NCI-H226 (cell line): ENCODE measurements at regions not wholly inside any gene's neighbourhood (a gene's known extent, or its start where the extent isn't known, plus 50 kb on each side); places are given as distances from the start of the nearest gene placed in this dataset.
"Not testable (repeated sequence)": the region's sequence is repeated elsewhere in the genome, so short reads cannot be mapped to it uniquely, and the experiment has no call there.

ENCODE experiments used
- DNase-seq: peaks from one replicate; pipeline ENCODE4 v3.0.0-alpha.2; 2015

DNA sequence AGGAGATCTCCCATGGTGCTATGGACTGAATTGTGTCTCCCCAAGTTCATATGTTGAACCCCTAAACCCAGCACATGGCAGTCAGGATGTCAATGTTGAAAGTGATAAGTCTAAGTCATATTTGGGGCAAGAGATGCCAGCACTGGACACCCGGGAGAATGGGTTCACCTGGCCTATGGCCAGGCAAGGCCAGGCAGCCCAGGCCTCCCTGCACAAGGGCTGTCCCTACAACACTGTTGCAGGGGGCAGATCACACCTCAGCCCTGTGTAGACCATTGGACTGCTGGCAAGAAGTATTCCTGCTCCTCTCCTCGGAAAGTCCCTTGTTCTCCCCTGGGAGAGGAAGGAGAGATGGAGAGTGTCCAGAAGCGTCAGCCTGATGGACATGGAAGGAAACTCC is 240.5 kb downstream of the GADD45G start:
- no peak for DNase-seq

DNA sequence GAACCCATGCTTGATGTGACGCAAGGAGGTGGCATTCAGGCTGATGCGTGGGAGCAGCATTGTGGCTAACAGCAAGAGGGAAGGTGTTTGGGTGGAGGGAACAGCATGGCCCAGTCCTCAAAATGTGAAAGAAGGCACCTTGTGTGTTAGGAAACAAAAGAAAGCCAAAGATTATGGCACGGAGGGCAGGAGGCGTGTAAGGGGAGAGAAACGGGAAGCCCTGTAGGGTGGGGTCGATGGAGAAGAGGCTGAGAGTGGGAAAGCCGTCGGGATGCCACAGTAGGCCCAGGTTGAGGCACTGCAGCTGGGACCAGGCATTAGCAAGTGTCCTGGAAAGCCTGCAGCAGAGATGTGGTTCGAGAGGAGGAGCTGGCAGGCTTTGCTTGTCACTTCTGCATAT is 241.1 kb downstream of the GADD45G start:
- no peak for DNase-seq

DNA sequence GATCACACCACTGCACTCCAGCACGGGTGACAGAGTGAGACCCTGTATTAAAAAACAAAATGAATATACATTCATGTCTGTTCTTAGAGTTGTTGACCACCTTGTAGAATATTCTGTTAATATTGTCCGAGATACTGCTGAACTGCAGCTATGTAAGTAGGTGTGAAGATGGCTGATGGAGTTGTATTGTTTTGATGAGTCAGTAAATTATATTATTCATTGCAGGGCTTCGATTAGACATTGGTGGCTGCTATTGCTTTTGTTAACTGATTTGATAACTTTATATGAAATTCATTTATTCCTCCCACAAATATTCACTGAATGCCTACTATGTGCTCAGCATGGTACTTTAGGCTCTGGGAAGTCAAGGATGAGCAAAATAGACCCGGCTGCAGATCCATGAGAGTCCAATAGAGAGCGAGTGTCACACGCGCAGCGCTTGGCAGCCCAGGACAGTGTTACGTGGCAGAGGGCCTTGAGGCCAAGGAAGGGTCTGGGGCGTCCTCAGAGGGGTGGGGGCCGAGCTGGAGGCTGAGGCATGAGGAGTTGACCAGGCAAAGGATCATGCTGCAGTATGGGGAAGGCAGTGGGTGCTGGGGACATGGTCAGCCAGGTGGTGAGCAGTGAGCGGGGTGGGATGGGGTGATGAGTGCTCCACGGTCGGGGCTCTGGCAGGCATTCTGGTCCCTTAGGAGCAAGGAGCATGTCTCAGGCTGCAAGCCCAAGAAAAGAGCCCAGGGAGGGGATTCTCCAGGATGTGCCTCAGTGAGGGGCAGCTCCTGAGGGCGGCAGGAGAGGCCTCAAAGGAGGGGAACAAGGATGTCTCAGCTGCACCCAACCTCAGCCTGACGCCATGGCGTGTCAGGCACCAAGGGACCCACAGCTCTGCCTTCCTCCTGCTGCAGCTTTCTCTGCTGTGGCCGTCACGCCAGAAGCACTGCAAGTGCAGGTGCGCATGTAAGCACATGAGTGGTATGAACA is 243.5 kb downstream of the GADD45G start:
- no peak for DNase-seq

DNA sequence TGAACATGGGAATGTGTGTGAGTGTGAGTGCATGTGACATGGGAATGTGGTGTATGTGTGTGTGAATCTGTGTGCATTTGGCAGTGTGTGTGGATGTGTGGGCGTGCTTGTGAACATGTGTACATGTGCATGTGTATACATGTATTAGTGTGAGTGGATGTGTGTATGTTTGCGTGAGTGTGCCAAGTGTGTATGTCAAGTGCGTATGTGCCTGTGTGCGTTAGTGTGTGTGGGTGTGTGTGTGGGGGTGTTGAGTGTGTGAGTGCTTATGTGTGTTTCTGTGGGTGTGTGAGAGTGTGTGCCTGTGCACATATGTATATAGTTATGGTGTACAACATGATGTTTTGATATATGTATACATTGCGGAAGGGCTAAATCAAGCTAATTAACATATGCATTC is 244.3 kb downstream of the GADD45G start:
- DNase-seq = no peak

DNA sequence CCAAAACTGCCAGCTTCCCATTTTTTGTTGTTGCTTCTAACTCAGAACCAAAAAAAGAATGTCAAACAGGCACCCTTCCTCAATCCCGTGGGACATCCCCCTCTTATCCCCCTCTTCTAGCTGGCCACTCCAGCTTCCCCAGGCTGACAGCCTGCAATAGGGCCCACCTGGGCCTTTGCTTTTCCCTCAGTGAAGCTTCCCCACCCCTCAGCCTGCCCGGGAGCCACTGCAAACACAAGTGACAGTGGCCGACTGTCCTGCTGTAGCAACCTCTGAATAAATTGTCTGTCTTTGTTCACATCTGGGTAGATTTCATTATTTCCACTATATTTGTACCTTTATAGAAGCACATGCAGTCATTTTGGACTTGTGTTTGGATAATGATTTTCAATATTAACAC is 245.3 kb downstream of the GADD45G start:
- DNase-seq = no peak

DNA sequence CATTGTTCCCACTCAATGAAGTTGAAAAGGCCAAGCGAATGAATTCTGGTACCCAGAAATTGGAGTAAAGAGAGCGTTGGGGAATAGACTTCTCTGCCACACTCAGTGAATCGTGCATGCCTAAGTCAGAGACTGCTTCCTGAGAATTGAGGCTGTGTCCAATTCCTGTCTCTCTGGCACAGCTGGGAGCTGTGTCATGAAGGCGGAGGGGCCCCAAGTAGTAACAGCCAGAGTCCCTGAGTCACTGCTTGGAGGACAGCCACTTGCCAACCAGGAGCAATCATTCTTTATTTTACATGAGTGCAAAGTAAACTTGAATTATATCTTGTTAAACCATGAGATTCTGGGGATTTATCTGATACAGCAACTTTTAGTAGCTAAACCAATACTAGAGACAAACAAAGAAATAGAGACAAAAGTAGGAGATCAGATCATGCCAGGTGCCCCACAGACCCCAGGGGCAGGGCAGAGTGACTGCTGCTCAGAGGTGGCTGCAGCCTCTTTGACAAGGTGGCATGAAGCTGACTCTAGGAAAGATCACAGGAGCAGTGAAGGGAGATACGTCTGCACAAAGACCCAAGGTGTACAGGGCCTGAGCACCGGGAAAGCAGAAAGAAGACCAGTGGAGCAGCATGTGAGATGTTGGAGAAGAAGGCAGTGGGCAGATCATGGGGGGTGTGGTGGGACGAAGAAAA is 246.0 kb downstream of the GADD45G start:
- no peak for DNase-seq

DNA sequence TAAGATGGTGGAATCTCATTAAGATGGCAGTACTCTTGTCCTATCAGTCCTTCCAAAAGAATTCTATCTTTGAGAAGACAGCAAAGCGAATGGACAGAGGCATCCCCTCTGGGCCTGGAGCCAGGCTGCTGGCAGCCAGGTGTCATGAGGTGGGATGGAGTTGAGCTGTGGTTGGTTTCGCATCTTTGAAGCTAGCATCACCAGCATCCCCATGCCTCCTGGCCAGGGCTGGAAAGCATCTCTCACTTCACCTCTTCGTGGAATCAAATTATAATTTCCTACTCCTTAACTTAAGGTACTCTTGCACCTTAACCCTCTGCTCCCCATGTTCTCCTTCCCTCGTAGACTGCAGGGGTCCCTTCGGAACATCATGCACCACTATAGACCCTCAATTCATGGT is 248.3 kb downstream of the GADD45G start:
- no peak for DNase-seq

DNA sequence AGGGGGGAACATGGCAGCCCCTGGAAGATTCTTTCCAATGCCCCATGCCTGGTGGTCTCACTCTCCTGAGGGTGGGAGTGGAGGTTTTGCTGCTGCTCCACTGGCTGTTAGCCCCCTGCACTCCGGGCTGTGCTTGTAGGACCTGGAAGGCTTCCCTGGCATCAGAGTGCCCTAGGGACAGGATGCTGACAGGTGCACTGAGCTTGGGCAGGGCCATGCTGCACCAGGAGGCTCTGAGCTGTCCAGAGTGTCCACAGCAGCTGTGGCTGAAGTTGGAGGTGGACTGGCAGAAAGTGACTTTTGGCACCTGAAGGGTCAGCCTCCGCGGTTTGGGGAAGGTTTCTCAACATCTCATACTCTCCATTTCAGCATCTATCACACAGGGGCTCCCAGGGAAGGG is 249.1 kb downstream of the GADD45G start:
- no peak for DNase-seq

DNA sequence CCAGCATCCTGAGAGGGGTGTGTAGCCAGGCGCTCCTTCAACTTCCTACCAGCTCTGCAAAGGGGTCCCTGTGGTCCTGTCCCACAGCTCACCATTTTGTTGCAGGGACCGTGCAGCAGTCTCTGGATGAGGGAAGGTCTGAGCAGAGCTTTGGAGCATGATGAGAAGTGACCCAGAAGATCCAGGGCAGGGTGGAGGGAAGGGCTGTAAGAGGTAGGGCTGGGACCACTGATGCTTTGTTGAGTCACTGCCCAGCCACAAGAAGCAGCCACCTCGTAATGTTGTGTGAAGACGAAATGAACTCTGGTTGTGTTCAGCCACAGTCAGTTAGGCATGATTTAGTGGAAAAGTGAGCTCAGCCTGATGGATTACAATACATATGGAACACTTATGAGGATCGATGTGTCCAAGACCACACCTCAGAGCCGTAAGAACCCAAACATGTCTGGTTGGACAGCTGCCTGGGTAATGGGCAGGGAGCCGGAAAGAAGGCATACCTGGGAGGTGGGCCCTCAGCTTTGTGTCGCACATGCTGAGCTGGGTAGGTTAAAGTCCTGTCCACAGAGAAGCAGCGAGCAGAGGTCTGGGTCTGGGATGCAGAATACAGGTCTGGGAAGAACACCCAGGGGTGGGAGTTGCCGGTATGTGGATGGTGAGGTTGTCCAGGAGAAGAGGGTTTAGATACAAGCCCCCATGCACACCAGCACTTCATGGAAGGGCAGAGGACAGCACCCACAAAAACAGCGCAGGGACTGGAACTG is 250.1 kb downstream of the GADD45G start:
- DNase-seq = no peak

DNA sequence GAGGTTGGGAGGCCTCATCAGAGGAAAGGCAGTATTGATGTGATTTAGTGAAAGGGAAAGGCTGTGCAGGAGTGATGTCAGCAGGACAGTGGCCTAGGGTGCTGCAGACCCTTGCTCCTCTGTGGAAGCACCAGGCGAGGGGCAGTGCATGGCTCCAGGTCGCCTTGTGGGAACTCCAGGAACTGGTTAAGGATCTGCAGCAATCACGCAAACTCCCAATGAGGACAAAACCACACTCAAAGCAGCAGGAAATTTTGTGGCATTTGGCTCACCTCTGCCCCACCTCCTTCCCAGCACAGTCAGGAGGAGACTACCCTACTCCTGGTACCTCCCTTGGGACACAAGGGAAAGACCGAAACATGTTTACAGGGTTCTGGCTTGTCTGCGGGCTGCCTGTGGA is 251.5 kb downstream of the GADD45G start:
- not testable (repeated sequence) for DNase-seq

DNA sequence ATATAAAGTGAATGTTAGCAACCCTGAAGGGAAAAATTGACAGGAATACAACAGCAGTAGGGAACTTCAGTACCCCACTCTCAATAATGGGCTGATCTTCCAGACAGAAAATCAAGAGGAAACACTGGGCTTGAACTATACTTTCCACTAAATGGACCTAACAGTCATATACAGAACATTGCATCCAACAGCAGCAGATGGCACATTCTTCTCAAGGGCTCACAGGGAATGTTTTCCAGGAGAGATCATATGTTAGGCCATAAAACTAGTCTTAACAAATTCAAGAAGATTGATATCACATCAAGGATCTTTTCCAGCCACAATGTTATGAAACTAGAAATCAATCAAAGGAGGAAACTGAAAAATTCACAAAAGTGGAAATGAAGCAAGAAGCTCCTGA is 252.1 kb downstream of the GADD45G start:
- not testable (repeated sequence) for DNase-seq

DNA sequence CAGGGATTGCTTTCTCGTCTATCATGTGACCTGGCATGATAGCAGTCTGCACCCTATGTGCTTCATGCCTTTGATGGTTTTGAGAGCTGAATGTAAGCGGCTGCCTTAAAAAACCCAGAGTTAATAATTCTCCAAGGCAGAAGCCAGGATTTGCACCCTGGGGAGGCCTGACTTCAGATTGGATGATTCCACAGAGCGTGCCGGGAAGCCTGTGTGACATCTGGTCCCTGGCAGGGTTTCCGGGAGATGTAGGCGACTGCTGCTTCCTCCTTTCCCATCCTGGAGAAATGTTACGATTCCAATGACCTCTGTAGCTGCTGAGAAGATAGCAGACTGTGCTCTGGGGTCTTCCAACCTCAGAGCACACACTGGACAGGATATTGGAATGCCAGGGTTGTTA is 255.0 kb downstream of the GADD45G start:
- DNase-seq = not testable (repeated sequence)

DNA sequence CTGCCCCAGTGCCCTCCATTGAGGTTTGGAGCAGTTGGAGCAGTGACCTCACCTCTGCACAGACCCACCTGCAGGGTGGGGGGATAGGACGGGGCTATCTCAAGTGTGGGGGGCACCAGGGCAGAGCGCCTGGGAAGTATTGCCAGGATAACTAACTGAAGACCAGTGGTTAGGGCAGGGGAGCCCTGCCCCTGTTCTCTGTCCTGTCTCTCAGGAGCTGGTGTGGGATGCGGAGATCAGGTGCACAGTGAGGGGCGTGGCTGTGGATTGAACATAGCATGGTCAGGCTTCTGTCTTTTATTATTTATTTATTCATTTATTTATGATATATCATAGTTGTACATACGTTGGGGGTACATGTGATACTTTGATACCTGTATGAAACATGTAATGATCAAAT is 256.6 kb downstream of the GADD45G start:
- DNase-seq = not testable (repeated sequence)

DNA sequence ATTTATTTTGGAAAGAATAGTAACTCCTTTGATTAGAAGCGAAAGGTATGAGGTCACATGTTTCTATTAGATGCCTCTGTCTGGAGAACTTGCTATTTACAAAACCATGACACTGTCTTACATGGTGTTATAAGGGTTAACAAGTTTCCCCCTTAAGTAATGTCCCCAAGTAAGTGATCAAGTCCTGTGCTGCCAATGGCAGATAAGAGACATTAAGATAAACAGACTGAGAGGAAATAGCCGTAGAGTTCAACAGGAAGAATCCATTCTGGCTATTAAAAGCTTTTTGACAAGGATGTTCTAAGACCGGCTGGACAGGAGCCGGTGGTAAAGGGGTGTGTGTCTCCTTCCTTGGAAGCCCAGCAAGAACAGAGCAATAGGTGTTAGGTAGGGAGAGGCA is 257.5 kb downstream of the GADD45G start:
- no peak for DNase-seq

DNA sequence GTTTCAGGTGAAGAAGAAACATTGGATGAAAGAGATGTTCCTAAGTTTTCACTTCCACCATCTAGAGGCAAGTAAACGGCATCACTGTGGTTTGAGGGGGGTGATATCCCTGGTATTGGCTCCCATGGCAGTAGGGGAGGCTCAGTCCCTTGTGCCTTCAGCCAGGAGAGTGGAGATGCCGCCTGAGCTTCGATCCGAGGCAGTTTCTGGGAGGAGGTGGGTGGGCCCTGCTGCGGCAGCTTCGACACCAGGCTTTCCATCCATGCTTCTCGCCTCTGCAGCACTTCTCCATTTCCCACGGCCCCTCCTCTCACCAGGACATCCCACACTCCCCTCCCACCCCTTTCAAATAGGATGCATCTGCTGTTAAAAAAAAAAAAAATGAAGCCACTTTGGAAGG is 258.3 kb downstream of the GADD45G start:
- no peak for DNase-seq

DNA sequence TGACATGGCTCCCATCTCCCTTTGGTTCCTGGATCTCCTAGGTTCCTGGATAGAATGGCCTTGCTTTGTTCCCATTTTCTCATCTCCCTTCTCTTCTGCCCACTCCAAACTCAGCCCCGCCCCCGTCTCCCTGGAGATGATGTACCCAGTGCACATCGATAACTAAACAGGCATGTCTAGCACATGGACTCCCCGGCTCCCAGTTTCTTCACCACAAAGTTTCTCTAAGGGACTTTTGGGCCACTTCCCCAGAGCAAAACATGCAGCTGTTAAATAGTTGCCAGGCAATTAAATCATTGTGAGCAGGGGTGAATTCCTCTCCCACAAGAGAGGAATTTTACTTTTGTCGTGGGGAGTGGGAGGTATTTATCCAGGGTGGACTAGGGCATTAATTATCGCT is 259.0 kb downstream of the GADD45G start:
- DNase-seq = no peak

DNA sequence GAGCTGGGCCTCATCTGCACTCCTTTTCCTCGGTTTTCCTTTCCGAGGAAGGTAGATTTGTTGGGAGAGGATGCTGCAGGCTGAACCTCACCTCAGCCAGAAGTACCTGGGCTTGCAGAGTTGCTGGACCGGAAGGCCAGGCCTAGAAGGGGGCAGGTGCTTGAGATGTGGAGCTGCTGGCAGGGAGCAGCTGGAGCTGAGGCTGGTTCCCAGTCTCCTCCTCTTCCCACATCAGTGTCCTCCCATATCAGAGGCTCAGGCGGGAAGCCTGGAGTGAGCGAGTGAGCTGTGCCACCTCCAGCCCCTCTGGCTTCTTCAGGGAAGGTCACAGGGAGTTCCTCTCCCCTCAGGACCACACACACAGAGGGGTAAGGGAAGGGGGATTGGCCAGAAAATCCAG is 259.4 kb downstream of the GADD45G start:
- no peak for DNase-seq

DNA sequence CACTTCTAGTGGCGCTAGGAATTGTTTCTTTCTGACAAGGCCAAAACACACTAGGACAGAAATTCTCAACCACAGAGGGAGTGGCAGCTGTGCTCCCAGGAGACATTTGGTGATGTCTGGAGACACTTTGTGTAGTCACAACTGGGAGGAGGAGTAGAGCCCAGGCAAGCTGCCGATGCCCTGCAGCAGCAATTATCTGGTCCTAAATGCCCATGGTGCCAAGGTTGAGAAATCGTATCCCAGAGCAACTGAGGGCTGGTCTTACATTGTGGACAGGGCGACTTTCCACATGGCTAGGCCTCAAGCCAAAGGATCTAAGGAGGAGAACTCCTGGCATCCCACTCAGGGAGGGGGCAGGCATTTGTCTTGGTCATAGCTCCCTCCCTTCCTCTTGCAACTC is 259.9 kb downstream of the GADD45G start:
- no peak for DNase-seq

DNA sequence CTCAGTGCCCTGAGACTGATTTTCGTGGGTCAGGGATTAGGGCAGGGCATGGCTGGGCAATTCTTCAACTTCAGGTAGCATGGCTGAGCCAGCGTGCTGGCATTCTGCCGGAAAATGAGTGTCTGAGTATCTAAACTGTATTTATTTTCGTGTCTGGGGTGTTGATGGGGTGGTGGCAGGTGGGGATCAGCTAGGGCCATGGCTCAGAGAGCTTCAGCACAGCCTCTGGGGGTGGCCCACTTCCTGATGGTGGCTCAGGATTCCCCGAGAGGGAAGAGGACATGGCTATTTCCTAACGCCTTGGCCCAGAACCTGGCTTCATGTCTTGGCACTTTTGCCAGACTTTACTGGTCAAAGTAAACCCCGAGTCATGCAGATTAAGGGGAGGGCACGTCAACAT is 260.5 kb downstream of the GADD45G start:
- no peak for DNase-seq

DNA sequence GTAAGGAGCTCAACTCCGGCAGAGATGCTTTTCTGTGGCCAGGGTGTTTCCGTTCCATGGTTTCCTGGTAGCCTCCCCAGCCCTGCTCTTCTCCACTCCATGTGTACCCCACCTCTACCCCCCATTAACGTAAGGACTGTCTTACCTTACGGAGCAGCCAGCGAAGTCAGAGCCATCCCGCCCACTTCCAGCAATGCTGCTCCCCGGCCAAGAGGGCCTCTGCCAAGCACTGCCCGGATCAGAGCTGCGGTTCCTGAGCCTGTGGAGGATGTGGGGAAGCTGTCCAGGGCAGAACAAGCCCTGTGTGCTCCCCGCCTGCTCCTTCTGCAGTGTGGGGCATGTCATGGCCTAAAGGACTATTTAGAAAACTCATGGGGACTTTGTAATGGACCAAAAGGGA is 261.2 kb downstream of the GADD45G start:
- no peak for DNase-seq

DNA sequence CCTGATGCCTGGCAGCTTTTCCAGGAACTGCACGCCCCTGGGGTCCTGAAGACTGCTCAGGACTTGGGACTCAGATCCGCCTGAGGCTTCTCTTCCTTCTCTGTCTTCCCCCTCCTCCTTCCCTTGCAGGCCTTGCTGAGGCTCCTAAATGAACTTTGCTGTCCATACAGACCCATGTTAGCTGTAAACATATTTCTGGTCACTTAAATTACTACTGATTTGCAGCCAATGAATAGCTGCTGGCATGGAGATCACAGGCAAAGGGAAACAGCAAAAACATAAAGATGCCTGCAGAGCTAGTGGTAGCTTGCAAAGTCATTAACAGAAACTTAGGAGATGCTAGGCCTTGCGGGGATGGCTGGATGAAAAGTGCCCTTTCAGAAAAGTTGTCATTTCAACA is 261.9 kb downstream of the GADD45G start:
- DNase-seq = no peak

DNA sequence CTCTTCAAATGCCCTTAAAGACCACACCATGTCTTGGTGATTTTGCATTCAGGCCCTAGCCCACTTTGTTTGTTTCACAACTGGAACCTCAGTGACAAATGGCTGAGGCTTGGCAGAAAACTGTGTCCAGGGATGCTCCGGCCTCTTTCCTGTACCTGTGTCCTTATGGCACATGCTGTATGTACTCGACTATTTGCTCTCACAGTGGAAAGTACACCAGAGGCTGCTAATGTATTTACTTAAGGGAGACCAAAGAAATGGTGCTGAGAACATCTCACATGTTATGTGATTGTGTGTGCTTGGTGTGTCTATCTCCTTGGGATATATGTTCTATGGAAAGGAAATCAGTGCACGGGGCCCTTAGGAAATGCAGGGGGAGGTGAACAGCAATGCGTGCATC is 263.3 kb downstream of the GADD45G start:
- no peak for DNase-seq

DNA sequence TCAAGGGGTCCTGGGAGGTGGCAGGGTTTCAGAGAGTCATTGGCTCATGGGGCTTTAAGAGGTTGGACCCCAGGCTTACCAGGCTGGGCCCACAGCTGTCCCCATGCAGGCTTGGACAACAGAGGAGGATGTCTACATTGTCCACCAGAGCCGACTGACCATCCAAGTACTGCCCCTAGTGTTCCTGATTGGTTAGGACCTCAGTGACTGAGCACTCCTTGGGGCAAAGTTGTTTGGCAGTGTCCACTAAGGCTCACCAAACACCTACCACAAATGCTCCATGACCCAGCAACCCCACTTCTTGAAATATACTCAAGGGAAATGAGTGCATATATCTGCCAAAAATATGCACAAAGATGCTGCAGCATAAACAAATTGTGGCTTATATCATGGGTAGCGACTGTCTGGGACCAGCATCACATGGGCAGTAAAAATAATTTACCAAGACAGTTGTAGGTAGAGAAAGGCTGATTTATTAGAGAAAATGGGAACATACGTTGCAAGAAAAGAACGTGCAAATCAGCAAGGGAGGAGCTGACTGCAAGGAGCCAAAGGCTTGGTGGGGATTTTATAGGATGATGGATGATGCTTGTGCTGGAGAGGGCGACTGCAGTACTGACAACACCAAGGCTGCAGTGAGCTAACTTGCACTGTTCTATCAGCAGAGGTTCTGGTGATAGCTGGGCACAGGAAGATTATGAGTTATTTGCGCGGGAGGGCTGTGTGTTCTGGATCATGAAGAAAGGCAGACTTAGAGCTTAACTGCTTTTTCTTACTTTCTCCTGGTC is 265.2 kb downstream of the GADD45G start:
- DNase-seq = no peak
